WTC11 (cell line): ENCODE measurements at regions not wholly inside any gene's neighbourhood (a gene's known extent, or its start where the extent isn't known, plus 50 kb on each side); places are given as distances from the start of the nearest gene placed in this dataset.
"Not testable (repeated sequence)": the region's sequence is repeated elsewhere in the genome, so short reads cannot be mapped to it uniquely, and the experiment has no call there.

ENCODE experiments used
- ATAC-seq: fragments of 200-7000 bp; cut with Tn5 transposase; 2 replicates; pipeline ENCODE4 v1.10.0; 2021; ENCODE audit warnings: mild to moderate bottlenecking, moderate library complexity
- CTCF ChIA-PET: fragments of 300-600 bp; sonication (Branson Sonifier 250); formaldehyde crosslinking; loops from one replicate; lab custom pipeline; 2021; ENCODE audit warnings: antibody characterized with exemption; lab: Charles Lee
- POLR2A ChIA-PET: fragments of 350-600 bp; sonication (Branson Sonifier 250); formaldehyde crosslinking; loops from one replicate; lab custom pipeline; 2021; ENCODE audit warnings: antibody characterized with exemption; lab: Charles Lee
- DNase-seq: peaks from one replicate; pipeline ENCODE4 v3.0.0; 2021; ENCODE audit warnings: low spot score
- H3K27ac Mint-ChIP-seq: 2 replicates; pipeline ENCODE4 v1.8.0; 2021; ENCODE audit warnings: mixed read lengths
- H3K27me3 Mint-ChIP-seq: 2 replicates; pipeline ENCODE4 v1.8.0; 2021; ENCODE audit warnings: low read depth, mild to moderate bottlenecking, moderate library complexity, mixed read lengths
- H3K36me3 Mint-ChIP-seq: 2 replicates; pipeline ENCODE4 v1.8.0; 2021; ENCODE audit warnings: mixed read lengths
- H3K4me1 Mint-ChIP-seq: 2 replicates; pipeline ENCODE4 v1.8.0; 2022; ENCODE audit warnings: mixed read lengths
- H3K4me3 Mint-ChIP-seq: 2 replicates; pipeline ENCODE4 v1.8.0; 2021; ENCODE audit warnings: mild to moderate bottlenecking, moderate library complexity, mixed read lengths
- H3K9me3 Mint-ChIP-seq: 2 replicates; pipeline ENCODE4 v1.8.0; 2021; ENCODE audit warnings: mixed read lengths
- ARID4B ChIP-seq: sonication (generic); formaldehyde crosslinking; IDR thresholded peaks from 2 replicates; pipeline ENCODE4 v1.8.0; 2023; ENCODE audit warnings: missing genetic modification reagents, mild to moderate bottlenecking, borderline replicate concordance
- ESRRA ChIP-seq: sonication (generic); formaldehyde crosslinking; IDR thresholded peaks from 2 replicates; pipeline ENCODE4 v1.8.1; 2022; ENCODE audit warnings: mild to moderate bottlenecking, missing genetic modification reagents, borderline replicate concordance
- ETV6 ChIP-seq: sonication (generic); formaldehyde crosslinking; IDR thresholded peaks from 2 replicates; pipeline ENCODE4 v1.8.1; 2022; ENCODE audit warnings: mild to moderate bottlenecking, missing genetic modification reagents
- IRF1 ChIP-seq: sonication (generic); formaldehyde crosslinking; IDR thresholded peaks from 2 replicates; pipeline ENCODE4 v1.8.0; 2023; ENCODE audit warnings: missing genetic modification reagents
- IRF2 ChIP-seq: sonication (generic); formaldehyde crosslinking; IDR thresholded peaks from 2 replicates; pipeline ENCODE4 v1.8.0; 2022; ENCODE audit warnings: low read depth, missing genetic modification reagents, borderline replicate concordance
- JAZF1 ChIP-seq: fragments of 250-450 bp; sonication (Bioruptor Pico); IDR thresholded peaks from 2 replicates; pipeline ENCODE4 v1.9.0; 2021; ENCODE audit warnings: moderate library complexity, mild to moderate bottlenecking, inconsistent platforms
- MXD4 ChIP-seq: fragments of 250-450 bp; sonication (Bioruptor Pico); IDR thresholded peaks from 2 replicates; pipeline ENCODE4 v1.8.0; 2021; ENCODE audit warnings: mild to moderate bottlenecking, moderate library complexity, borderline replicate concordance
- NFATC4 ChIP-seq: fragments of 250-450 bp; sonication (Bioruptor Pico); IDR thresholded peaks from 2 replicates; pipeline ENCODE4 v1.9.0; 2021; ENCODE audit warnings: mild to moderate bottlenecking
- NFE2L1 ChIP-seq: sonication (generic); formaldehyde crosslinking; IDR thresholded peaks from 2 replicates; pipeline ENCODE4 v1.8.1; 2023; ENCODE audit warnings: missing genetic modification reagents
- NFYB ChIP-seq: sonication (generic); formaldehyde crosslinking; conservative IDR thresholded peaks from 2 replicates; pipeline ENCODE4 v1.8.0; 2022; ENCODE audit warnings: low read depth, missing genetic modification reagents
- PRRX2 ChIP-seq: fragments of 250-450 bp; sonication (Bioruptor Pico); IDR thresholded peaks from 2 replicates; pipeline ENCODE4 v1.8.0; 2021; ENCODE audit warnings: mild to moderate bottlenecking
- TP53 ChIP-seq: sonication (generic); formaldehyde crosslinking; IDR thresholded peaks from 2 replicates; pipeline ENCODE4 v1.8.1; 2023; ENCODE audit warnings: mild to moderate bottlenecking, missing genetic modification reagents
- ZNF263 ChIP-seq: sonication (generic); formaldehyde crosslinking; IDR thresholded peaks from 2 replicates; pipeline ENCODE4 v1.8.1; 2022; ENCODE audit warnings: low read depth, mild to moderate bottlenecking, moderate library complexity, missing genetic modification reagents
- ZNF532 ChIP-seq: fragments of 250-450 bp; sonication (Bioruptor Pico); IDR thresholded peaks from 2 replicates; pipeline ENCODE4 v1.9.0; 2021; ENCODE audit warnings: mild to moderate bottlenecking, borderline replicate concordance
- TF ChIP-seq, protein P1 (sequence below): sonication (generic); formaldehyde crosslinking; IDR thresholded peaks from 2 replicates; pipeline ENCODE4 v1.8.1; 2022; ENCODE audit warnings: low read depth, missing genetic modification reagents, borderline replicate concordance
- TF ChIP-seq, protein P2 (sequence below): sonication (generic); formaldehyde crosslinking; IDR thresholded peaks from 2 replicates; pipeline ENCODE4 v1.8.1; 2023; ENCODE audit warnings: mild to moderate bottlenecking, missing genetic modification reagents, moderate library complexity
- TF ChIP-seq, protein P3 (sequence below): sonication (generic); formaldehyde crosslinking; IDR thresholded peaks from 2 replicates; pipeline ENCODE4 v1.8.1; 2023; ENCODE audit warnings: mild to moderate bottlenecking, missing genetic modification reagents
- TF ChIP-seq, protein P4 (sequence below): sonication (generic); formaldehyde crosslinking; IDR thresholded peaks from 2 replicates; pipeline ENCODE4 v1.8.1; 2023; ENCODE audit warnings: mild to moderate bottlenecking, missing genetic modification reagents, moderate library complexity

GRCh38 chr16:77511053-77511452 is 76.2 kb upstream of the ADAMTS18 start:
- POLR2A ChIA-PET = no interaction called here
- no peak for ATAC-seq
- H3K36me3 Mint-ChIP-seq = no peaks in the 10 kb centered on the region
- H3K9me3 Mint-ChIP-seq = no peaks in the 10 kb centered on the region
- no peak overlapping the region for H3K27ac Mint-ChIP-seq
- peaks cover 17% of the 10 kb centered on the region for H3K27me3 Mint-ChIP-seq
- TF ChIP-seq NFYB (CRISPR knock-in tag) (no peak), NFE2L1 (CRISPR knock-in tag) (no peak), ZNF532 (CRISPR knock-in tag) (no peak), NFATC4 (CRISPR knock-in tag) (no peak), ETV6 (CRISPR knock-in tag) (no peak), JAZF1 (no peak)
- CTCF ChIA-PET = no interaction called here
- no peak overlapping the region for H3K4me3 Mint-ChIP-seq
- peaks cover 3% of the 10 kb centered on the region for H3K4me1 Mint-ChIP-seq
- DNase-seq = no peak

DNA sequence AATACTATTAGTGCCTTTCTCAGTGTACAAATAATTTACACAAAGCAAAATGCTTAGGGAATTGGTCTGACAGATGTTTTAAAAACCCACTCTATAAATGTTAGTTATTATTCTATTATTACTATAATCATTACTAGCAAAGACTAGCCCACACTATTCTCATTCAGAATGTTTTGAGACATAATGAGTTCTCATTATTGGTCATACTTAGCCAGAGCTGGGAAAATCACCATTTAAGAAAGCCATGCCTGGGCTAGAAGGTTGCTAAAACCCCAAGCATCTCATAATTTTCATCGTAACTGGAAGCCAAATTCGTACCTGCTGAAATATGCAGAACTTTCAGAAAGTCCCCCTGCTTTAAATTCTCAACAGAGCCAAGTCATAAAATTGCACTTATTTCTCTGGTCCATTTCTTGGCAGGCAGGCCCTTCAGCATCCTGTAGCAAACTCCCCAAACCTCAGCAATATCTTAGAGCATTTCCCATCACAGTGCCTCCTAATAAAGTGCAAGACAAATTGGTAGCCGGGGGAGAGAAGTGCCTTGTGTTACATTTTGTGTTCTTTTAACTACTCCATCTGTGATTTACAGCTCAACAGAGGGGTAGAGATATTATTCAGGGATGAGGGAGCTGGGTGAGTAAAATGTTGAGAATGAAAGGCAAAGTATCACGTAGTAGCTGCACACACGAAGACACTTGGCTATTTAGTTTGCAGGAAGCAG is 79.8 kb upstream of the ADAMTS18 start:
- Mint-ChIP-seq H3K4me1 (peaks cover 3% of the 10 kb centered on the region), H3K9me3 (no peaks in the 10 kb centered on the region), H3K4me3 (no peak overlapping the region), H3K27ac (no peak overlapping the region), H3K36me3 (no peaks in the 10 kb centered on the region), H3K27me3 (peaks cover 14% of the 10 kb centered on the region)
- ChIA-PET CTCF (no interaction called here), POLR2A (no interaction called here)
- ATAC-seq (no peak), DNase-seq (no peak)
- TF ChIP-seq, protein P1, sequence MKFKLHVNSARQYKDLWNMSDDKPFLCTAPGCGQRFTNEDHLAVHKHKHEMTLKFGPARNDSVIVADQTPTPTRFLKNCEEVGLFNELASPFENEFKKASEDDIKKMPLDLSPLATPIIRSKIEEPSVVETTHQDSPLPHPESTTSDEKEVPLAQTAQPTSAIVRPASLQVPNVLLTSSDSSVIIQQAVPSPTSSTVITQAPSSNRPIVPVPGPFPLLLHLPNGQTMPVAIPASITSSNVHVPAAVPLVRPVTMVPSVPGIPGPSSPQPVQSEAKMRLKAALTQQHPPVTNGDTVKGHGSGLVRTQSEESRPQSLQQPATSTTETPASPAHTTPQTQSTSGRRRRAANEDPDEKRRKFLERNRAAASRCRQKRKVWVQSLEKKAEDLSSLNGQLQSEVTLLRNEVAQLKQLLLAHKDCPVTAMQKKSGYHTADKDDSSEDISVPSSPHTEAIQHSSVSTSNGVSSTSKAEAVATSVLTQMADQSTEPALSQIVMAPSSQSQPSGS (CRISPR knock-in tag) = no peak
- TF ChIP-seq ARID4B (CRISPR knock-in tag) (no peak), MXD4 (CRISPR knock-in tag) (no peak), PRRX2 (no peak), ESRRA (CRISPR knock-in tag) (no peak), IRF1 (CRISPR knock-in tag) (no peak), IRF2 (no peak), TP53 (CRISPR knock-in tag) (no peak), JAZF1 (no peak), ZNF263 (CRISPR knock-in tag) (no peak)
- TF ChIP-seq, protein P2, sequence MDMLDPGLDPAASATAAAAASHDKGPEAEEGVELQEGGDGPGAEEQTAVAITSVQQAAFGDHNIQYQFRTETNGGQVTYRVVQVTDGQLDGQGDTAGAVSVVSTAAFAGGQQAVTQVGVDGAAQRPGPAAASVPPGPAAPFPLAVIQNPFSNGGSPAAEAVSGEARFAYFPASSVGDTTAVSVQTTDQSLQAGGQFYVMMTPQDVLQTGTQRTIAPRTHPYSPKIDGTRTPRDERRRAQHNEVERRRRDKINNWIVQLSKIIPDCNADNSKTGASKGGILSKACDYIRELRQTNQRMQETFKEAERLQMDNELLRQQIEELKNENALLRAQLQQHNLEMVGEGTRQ (CRISPR knock-in tag) = no peak
- TF ChIP-seq, protein P3, sequence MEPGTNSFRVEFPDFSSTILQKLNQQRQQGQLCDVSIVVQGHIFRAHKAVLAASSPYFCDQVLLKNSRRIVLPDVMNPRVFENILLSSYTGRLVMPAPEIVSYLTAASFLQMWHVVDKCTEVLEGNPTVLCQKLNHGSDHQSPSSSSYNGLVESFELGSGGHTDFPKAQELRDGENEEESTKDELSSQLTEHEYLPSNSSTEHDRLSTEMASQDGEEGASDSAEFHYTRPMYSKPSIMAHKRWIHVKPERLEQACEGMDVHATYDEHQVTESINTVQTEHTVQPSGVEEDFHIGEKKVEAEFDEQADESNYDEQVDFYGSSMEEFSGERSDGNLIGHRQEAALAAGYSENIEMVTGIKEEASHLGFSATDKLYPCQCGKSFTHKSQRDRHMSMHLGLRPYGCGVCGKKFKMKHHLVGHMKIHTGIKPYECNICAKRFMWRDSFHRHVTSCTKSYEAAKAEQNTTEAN (CRISPR knock-in tag) = no peak
- TF ChIP-seq, protein P4, sequence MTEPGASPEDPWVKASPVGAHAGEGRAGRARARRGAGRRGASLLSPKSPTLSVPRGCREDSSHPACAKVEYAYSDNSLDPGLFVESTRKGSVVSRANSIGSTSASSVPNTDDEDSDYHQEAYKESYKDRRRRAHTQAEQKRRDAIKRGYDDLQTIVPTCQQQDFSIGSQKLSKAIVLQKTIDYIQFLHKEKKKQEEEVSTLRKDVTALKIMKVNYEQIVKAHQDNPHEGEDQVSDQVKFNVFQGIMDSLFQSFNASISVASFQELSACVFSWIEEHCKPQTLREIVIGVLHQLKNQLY (CRISPR knock-in tag) = no peak

DNA sequence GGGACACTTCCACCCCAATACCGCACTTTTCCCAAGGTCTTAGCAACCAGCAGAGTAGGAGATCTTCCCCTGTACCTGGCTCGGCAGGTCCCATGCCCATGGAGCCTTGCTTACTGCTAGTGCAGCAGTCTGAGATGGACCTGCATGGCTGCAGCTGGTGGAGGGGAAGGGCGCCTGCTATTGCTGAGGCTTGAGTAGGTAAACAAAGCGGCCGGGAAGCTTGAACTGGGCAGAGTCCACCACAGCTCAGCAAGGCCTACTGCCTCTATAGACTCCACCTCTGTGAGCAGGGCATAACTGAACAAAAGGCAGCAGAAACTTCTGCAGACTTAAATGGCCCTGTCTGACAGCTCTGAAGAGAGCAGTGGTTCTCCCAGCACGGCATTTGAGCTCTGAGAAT is 90.4 kb upstream of the ADAMTS18 start:
- POLR2A ChIA-PET, ATAC-seq, H3K36me3 Mint-ChIP-seq, H3K27ac Mint-ChIP-seq, DNase-seq, CTCF ChIA-PET, H3K4me1 Mint-ChIP-seq, H3K4me3 Mint-ChIP-seq: not testable (repeated sequence)
- Mint-ChIP-seq H3K9me3 (peaks cover 23% of the 10 kb centered on the region), H3K27me3 (peaks cover 12% of the 10 kb centered on the region)
